Hepatocyte (in vitro differentiated cells): ENCODE measurements at regions not wholly inside any gene's neighbourhood (a gene's known extent, or its start where the extent isn't known, plus 50 kb on each side); places are given as distances from the start of the nearest gene placed in this dataset.

ENCODE experiments used
- CTCF ChIP-seq: fragments of 200-600 bp; sonication (generic); IDR thresholded peaks from 2 replicates; pipeline ENCODE4 v1.5.1; 2016; ENCODE audit warnings: antibody characterized with exemption, mild to moderate bottlenecking; ENCODE audit not compliant: poor library complexity
- EZH2 ChIP-seq: fragments of 200-600 bp; sonication (generic); IDR thresholded peaks from 2 replicates; pipeline ENCODE4 v1.6.1; 2016; ENCODE audit warnings: antibody characterized with exemption, mild to moderate bottlenecking, borderline replicate concordance
- EZH2phosphoT487 ChIP-seq: fragments of 200-600 bp; sonication (generic); IDR thresholded peaks from one replicate; pipeline ENCODE4 v1.6.1; 2018; ENCODE audit warnings: antibody characterized with exemption, mild to moderate bottlenecking, low read depth, moderate library complexity; ENCODE audit not compliant: unreplicated experiment, severe bottlenecking

- TF ChIP-seq EZH2 (no peak), CTCF (no peak), EZH2phosphoT487 (no peak)
Measured at GRCh38 chr5:145628525-145628924, 206.6 kb downstream of the PRELID2 start.
